ENCODE measurements at regions not wholly inside any gene's neighbourhood (a gene's known extent, or its start where the extent isn't known, plus 50 kb on each side); places are given as distances from the start of the nearest gene placed in this dataset.

- CTCF ChIA-PET: interaction anchor here (0.6 to 1.5 kb wide), 2 partner anchors 36 to 487 kb away, joined by 3 to 4 read pairs; no protein-coding TSS in a partner anchor
- Mint-ChIP-seq H3K27ac (no peak overlapping the region), H3K4me1 (peaks cover 21% of the 10 kb centered on the region), H3K9me3 (no peaks in the 10 kb centered on the region), H3K4me3 (no peak overlapping the region), H3K27me3 (ENCODE audit: low read depth) (peaks cover 64% of the 10 kb centered on the region), H3K36me3 (no peaks in the 10 kb centered on the region)
- DNase-seq (ENCODE audit: low spot score) (no peak), ATAC-seq (no peak)
- TF ChIP-seq SOX15 (CRISPR knock-in tag; IDR thresholded peaks at IDR 0.05): no peak
- no peak for TF ChIP-seq TEAD4 (CRISPR knock-in tag; IDR thresholded peaks at IDR 0.05)
- no peak for TF ChIP-seq NR2C2 (CRISPR knock-in tag; IDR thresholded peaks at IDR 0.05)
- TF ChIP-seq PRDM15 (CRISPR knock-in tag; IDR thresholded peaks at IDR 0.05): no peak
- no peak for TF ChIP-seq ZNF532 (CRISPR knock-in tag; IDR thresholded peaks at IDR 0.05; ENCODE audit: borderline replicate concordance)
- no peak for TF ChIP-seq NFATC4 (CRISPR knock-in tag; IDR thresholded peaks at IDR 0.05)
- TF ChIP-seq GRHL2 (CRISPR knock-in tag; IDR thresholded peaks at IDR 0.05; ENCODE audit: insufficient replicate concordance, severe bottlenecking): no peak
- no peak for TF ChIP-seq TEAD1 (CRISPR knock-in tag; IDR thresholded peaks at IDR 0.05)
- TF ChIP-seq E2F1 (CRISPR knock-in tag; IDR thresholded peaks at IDR 0.05): no peak
- no peak for TF ChIP-seq E2F4 (CRISPR knock-in tag; IDR thresholded peaks at IDR 0.05; ENCODE audit: borderline replicate concordance, low read depth)
- POLR2A ChIA-PET: no interaction called here
Measured at GRCh38 chr20:36102306-36102705, 52.2 kb upstream of the EPB41L1 start.

GRCh38 chr20:36102809-36103596, 51.5 kb upstream of the EPB41L1 start:
- POLR2A ChIA-PET: no interaction called here
- Mint-ChIP-seq H3K9me3 (no peaks in the 10 kb centered on the region), H3K4me1 (peaks cover 14% of the 10 kb centered on the region), H3K27me3 (ENCODE audit: low read depth) (peaks cover 57% of the 10 kb centered on the region), H3K36me3 (no peaks in the 10 kb centered on the region), H3K4me3 (no peak overlapping the region), H3K27ac (no peak overlapping the region)
- TF ChIP-seq SOX15 (CRISPR knock-in tag; IDR thresholded peaks at IDR 0.05) (no peak), ATF6 (CRISPR knock-in tag; IDR thresholded peaks at IDR 0.05) (no peak), KAT7 (CRISPR knock-in tag; IDR thresholded peaks at IDR 0.05; ENCODE audit: borderline replicate concordance) (no peak)
- CTCF ChIA-PET: interaction anchor here (0.6 to 0.9 kb wide), 3 partner anchors 40 to 489 kb away, joined by 3 to 4 read pairs (median 4); no protein-coding TSS in a partner anchor
- DNase-seq (ENCODE audit: low spot score): no peak
- no peak for ATAC-seq

All from WTC11 (cell line).